ENCODE measurements at regions not wholly inside any gene's neighbourhood (a gene's known extent, or its start where the extent isn't known, plus 50 kb on each side); places are given as distances from the start of the nearest gene placed in this dataset.

DNA sequence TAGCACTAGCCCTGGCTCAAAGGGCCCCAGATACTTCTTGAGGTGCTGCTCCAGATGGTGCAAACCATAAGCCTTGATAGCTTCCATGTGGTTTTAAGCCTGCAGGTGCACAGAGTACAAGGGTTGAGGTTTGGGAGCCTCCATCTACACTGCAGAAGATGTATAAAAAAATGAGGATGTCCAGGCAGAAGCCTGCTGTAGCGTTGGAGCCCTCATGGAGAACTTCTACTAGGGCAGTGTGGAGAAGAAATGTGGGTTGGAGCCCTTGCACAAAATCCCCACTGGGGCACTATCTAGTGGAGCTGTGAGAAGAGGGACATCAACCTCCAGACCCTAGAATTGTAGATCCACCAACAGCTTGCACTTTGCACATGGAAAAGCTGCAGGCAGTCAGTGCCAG is 231.9 kb downstream of the CHIC2 start:
- peaks cover 2% of the 10 kb centered on the region for H3K36me3 Mint-ChIP-seq (ENCODE audit: insufficient read depth)
- no peak overlapping the region for H3K4me3 Mint-ChIP-seq (ENCODE audit: low read depth)

DNA sequence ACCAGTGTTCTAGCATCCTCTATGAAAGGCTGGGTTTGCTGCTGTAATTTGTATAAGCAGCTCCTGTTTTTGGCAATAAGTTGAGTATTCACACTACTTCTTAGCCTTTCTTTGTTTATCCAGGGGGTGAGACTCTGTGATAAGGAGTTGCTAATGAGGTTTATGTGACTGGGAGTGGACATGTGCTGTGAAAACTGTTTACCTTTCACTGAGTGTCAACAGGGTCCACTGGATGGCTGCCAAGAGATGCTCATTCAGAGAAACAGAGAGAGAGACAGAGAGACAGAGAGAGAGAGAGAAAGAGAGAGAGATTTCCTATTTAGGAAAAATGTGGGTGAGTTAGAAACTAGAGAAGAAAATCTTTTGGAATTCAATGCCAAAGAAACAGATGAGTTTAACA is 233.9 kb downstream of the CHIC2 start:
- TF ChIP-seq, protein P1, sequence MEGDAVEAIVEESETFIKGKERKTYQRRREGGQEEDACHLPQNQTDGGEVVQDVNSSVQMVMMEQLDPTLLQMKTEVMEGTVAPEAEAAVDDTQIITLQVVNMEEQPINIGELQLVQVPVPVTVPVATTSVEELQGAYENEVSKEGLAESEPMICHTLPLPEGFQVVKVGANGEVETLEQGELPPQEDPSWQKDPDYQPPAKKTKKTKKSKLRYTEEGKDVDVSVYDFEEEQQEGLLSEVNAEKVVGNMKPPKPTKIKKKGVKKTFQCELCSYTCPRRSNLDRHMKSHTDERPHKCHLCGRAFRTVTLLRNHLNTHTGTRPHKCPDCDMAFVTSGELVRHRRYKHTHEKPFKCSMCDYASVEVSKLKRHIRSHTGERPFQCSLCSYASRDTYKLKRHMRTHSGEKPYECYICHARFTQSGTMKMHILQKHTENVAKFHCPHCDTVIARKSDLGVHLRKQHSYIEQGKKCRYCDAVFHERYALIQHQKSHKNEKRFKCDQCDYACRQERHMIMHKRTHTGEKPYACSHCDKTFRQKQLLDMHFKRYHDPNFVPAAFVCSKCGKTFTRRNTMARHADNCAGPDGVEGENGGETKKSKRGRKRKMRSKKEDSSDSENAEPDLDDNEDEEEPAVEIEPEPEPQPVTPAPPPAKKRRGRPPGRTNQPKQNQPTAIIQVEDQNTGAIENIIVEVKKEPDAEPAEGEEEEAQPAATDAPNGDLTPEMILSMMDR (IDR thresholded peaks at IDR 0.05; ENCODE audit: unreplicated experiment) = no peak
- H3K27me3 Mint-ChIP-seq = no peaks in the 10 kb centered on the region
- peaks cover 40% of the 10 kb centered on the region for H3K9me3 Mint-ChIP-seq (ENCODE audit: low read depth)
- peaks cover 2% of the 10 kb centered on the region for H3K36me3 Mint-ChIP-seq (ENCODE audit: insufficient read depth)
- no peak for DNase-seq (ENCODE audit: low spot score, unreplicated experiment)
- no peak overlapping the region for H3K27ac Mint-ChIP-seq
- H3K4me1 Mint-ChIP-seq (ENCODE audit: low read depth) = peaks cover 2% of the 10 kb centered on the region
- H3K4me3 Mint-ChIP-seq (ENCODE audit: low read depth) = no peak overlapping the region

More for the DNA sequence above, 231.9 kb downstream of the CHIC2 start:
- peaks cover 5% of the 10 kb centered on the region for H3K4me1 Mint-ChIP-seq (ENCODE audit: low read depth)
- no peaks in the 10 kb centered on the region for H3K27me3 Mint-ChIP-seq
- no peak for DNase-seq (ENCODE audit: low spot score, unreplicated experiment)
- H3K9me3 Mint-ChIP-seq (ENCODE audit: low read depth) = peaks cover 33% of the 10 kb centered on the region
- TF ChIP-seq, protein P1 (IDR thresholded peaks at IDR 0.05; ENCODE audit: unreplicated experiment) = no peak
- no peak overlapping the region for H3K27ac Mint-ChIP-seq

DNA sequence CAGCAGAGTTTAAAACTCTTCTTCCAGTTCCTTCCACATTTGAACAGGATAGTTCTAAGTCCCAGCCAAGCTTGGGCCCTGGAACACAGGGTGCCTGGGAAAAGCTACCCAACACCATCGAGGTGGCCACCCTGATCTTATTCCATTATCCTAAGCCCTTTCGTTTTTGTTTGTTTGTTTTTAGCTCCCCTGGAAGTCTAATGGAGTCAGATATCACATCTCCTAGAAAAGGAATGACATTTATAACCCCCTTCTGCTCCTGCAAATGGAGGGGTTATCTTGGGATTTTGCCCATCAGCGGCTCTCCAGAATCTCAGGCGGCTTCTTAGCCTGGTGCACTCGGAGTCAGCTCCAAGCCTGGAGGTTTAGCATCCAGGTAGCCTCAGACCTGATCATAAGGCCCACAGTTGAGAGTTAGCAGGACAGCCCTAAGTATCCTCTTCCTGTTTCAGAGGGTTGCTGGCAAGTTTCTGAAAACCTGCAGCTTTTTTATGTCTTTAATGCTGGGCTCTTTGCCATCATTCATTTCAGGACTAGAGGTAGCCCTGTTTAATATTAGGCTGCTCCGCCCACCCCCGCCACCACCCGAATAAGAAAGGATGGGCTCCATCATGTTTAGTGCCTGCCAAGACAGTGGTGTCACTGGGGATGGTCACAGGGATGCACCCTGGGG is 230.0 kb upstream of the LNX1 start:
- no peak for DNase-seq (ENCODE audit: low spot score, unreplicated experiment)
- H3K9me3 Mint-ChIP-seq (ENCODE audit: low read depth) = peaks cover 4% of the 10 kb centered on the region

DNA sequence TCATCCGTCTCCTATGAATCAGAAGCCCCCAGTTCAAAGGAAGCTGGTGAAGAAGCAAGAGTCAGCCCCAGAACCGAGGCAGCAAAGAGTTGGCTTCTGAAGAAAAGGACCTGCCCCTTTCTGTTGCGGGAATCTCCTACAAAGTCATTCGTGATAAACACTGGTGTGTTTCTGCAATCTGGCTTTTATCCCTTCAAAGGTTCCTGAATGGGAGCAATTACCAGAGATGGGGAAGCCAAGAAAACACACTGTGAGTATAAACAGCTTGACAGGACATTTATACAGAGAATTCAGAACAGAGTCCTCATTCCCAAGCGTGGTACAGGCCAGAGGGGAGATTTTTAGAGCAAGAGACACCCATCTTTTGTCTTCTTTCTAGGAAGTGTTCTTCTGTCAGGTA is 226.8 kb upstream of the LNX1 start:
- Mint-ChIP-seq H3K27me3 (peaks cover 7% of the 10 kb centered on the region), H3K4me1 (ENCODE audit: low read depth) (peaks cover 2% of the 10 kb centered on the region), H3K27ac (no peak overlapping the region), H3K4me3 (ENCODE audit: low read depth) (no peak overlapping the region), H3K9me3 (ENCODE audit: low read depth) (peaks cover 3% of the 10 kb centered on the region), H3K36me3 (ENCODE audit: insufficient read depth) (no peaks in the 10 kb centered on the region)
- TF ChIP-seq, protein P1 (IDR thresholded peaks at IDR 0.05; ENCODE audit: unreplicated experiment) = no peak
- no peak for DNase-seq (ENCODE audit: low spot score, unreplicated experiment)

More for the DNA sequence above, 230.0 kb upstream of the LNX1 start:
- peaks cover 7% of the 10 kb centered on the region for H3K27me3 Mint-ChIP-seq
- H3K4me1 Mint-ChIP-seq (ENCODE audit: low read depth) = peaks cover 2% of the 10 kb centered on the region
- H3K36me3 Mint-ChIP-seq (ENCODE audit: insufficient read depth) = no peaks in the 10 kb centered on the region
- H3K4me3 Mint-ChIP-seq (ENCODE audit: low read depth) = no peak overlapping the region
- TF ChIP-seq, protein P1 (IDR thresholded peaks at IDR 0.05; ENCODE audit: unreplicated experiment) = no peak
- H3K27ac Mint-ChIP-seq = no peak overlapping the region

DNA sequence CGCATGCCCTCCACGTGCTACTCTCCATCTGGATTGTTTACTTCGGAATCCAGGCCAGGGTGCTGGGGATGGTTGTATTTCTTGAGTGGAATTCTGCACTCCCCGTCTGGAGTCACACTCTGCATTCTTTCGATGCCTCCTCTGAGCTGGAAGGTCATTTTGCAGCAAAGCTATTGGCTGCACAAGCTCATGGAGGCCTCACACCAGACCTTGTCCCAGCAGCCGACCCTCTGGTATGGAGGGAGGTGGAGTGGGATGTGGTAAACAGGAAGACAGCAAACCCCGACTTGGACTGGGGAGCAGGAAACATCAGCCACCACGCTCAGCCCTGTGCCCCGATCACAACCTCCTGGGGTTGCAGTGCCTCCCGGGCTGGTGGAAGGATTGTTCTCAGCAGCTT is 225.3 kb upstream of the LNX1 start:
- no peak for DNase-seq (ENCODE audit: low spot score, unreplicated experiment)
- peaks cover 7% of the 10 kb centered on the region for H3K27me3 Mint-ChIP-seq
- TF ChIP-seq, protein P1 (IDR thresholded peaks at IDR 0.05; ENCODE audit: unreplicated experiment) = no peak
- H3K4me3 Mint-ChIP-seq (ENCODE audit: low read depth) = no peak overlapping the region
- no peak overlapping the region for H3K27ac Mint-ChIP-seq
- H3K36me3 Mint-ChIP-seq (ENCODE audit: insufficient read depth) = no peaks in the 10 kb centered on the region
- H3K9me3 Mint-ChIP-seq (ENCODE audit: low read depth) = peaks cover 3% of the 10 kb centered on the region
- peaks cover 2% of the 10 kb centered on the region for H3K4me1 Mint-ChIP-seq (ENCODE audit: low read depth)
